Adrenal gland (tissue), 9 donors: ENCODE measurements at regions not wholly inside any gene's neighbourhood (a gene's known extent, or its start where the extent isn't known, plus 50 kb on each side); places are given as distances from the start of the nearest gene placed in this dataset.

Experiments used
- DNase-seq, 7 donors: peaks; one replicate each; pipeline ENCODE4 v3.0.0-alpha.2; 2019 to 2020
- H3K27ac ChIP-seq, 5 donors: fragments of 200-600 bp; sonication (generic) in 4 of 5; 1 replicate in 3 of 5; 2 replicates in 2 of 5; pipeline versions ENCODE4 v1.5.1 to v1.8.0; 2016 to 2020; ENCODE audit warnings: mild to moderate bottlenecking in 1 of 5
- H3K27me3 ChIP-seq: fragments of 200-600 bp; 2 replicates; pipeline ENCODE4 v1.8.0; 2021
- H3K36me3 ChIP-seq, 2 donors: fragments of 200-600 bp; replicated peaks in 1 of 2; 1 replicate in 1 of 2; 2 replicates in 1 of 2; pipeline versions ENCODE4 v1.5.1 to v1.8.0; 2018 to 2022
- H3K4me1 ChIP-seq, 2 donors: fragments of 200-600 bp; replicated peaks in 1 of 2; 1 replicate in 1 of 2; 2 replicates in 1 of 2; pipeline versions ENCODE4 v1.5.1 to v1.8.0; 2018 to 2021
- H3K4me3 ChIP-seq, 4 donors: fragments of 200-600 bp; sonication (generic) in 3 of 4; one replicate each; pipeline ENCODE4 v1.5.1; 2016 to 2018
- H3K9me3 ChIP-seq, 3 donors: fragments of 200-600 bp; sonication (generic) in 1 of 3; replicated peaks in 1 of 3; 1 replicate in 2 of 3; 2 replicates in 1 of 3; pipeline versions ENCODE4 v1.5.1 to v1.8.0; 2016 to 2021
- CTCF ChIP-seq, 6 experiments: fragments of 450-650 bp in 4 of 6; fragments of 200-600 bp in 2 of 6; sonication (generic) in 1 of 6; IDR thresholded peaks; 1 replicate in 5 of 6; 2 replicates in 1 of 6; pipeline versions ENCODE4 v1.5.1 to v1.8.0; 2016 to 2021; ENCODE audit warnings: antibody characterized with exemption in 6 of 6, mild to moderate bottlenecking in 2 of 6, moderate library complexity in 1 of 6
- POLR2A ChIP-seq, 2 donors: fragments of 450-650 bp; IDR thresholded peaks; one replicate each; pipeline ENCODE4 v1.6.1; 2017; ENCODE audit warnings: antibody characterized with exemption in 2 of 2, mild to moderate bottlenecking in 2 of 2, moderate library complexity in 1 of 2
- WGBS, 4 donors: extraction: QIAGEN DNeasy Blood & Tissue Kit in 2 of 4; methylation state at CpG; one replicate each; pipeline versions ENCODE4 v1.1.5 to v1.1.7; 2013 to 2017; 5-methylcytosine and 5-hydroxymethylcytosine counted together
- intact Hi-C, 2 donors: fragments of 100-400 bp; cut with DNase I; formaldehyde crosslinking; loops; one replicate each; pipeline versions ENCODE4 v1.14.1 to v1.15.0; 2022 to 2023
- donor health status: healthy with polysubstance abuse.
- donor health status: Bipolar disorder and iron deficiency.
- donor health status: DM: yes; HTN: yes; CAD: no.
- donor health status: DM: no; HTN: no; CAD: no.
- donor health status: DM: no; HTN: no; CAD: no.

- no peak overlapping the region for H3K4me3 ChIP-seq
- intact Hi-C loops = no loop called here
- H3K27ac ChIP-seq = no peak overlapping the region
- H3K9me3 ChIP-seq = no peaks in the 10 kb centered on the region
- 80 to 88% (median 82%) methylated on average over 8 to 13 of the region's 13 CpGs for WGBS, 4 donors
- H3K27me3 ChIP-seq = no peaks in the 10 kb centered on the region
- H3K4me1 ChIP-seq = no peaks in the 10 kb centered on the region
- peak in 2 of 7 donors; percentile 5 to 27 for DNase-seq
- H3K36me3 ChIP-seq = no peaks in the 10 kb centered on the region
- TF ChIP-seq POLR2A (IDR thresholded peaks at IDR 0.05) (no peak), CTCF (IDR thresholded peaks at IDR 0.05) (no peak)
Measured at GRCh38 chr15:100714034-100714748, 111.8 kb downstream of the ASB7 start.

- 85 to 90% (median 88%) methylated on average over 11 to 14 of the region's 14 CpGs for WGBS, 4 donors
- Histone ChIP-seq H3K27me3 (no peaks in the 10 kb centered on the region), H3K4me1 (no peaks in the 10 kb centered on the region), H3K36me3 (no peaks in the 10 kb centered on the region), H3K4me3 (no peak overlapping the region), H3K9me3 (no peaks in the 10 kb centered on the region), H3K27ac (no peak overlapping the region)
- TF ChIP-seq CTCF (IDR thresholded peaks at IDR 0.05) = no peak
- no peak for TF ChIP-seq POLR2A (IDR thresholded peaks at IDR 0.05)
- peak in 2 of 7 donors; percentile 5 to 42 for DNase-seq
- intact Hi-C loops = no loop called here
Measured at GRCh38 chr15:100714749-100715342, 112.5 kb downstream of the ASB7 start.

GRCh38 chr15:100715571-100716455 lies 113.4 kb downstream of the ASB7 start:
- peak; percentile 17 to 73 (median 39) for DNase-seq
- H3K27ac ChIP-seq = no peak overlapping the region
- WGBS, 4 donors = 79 to 83% (median 81%) methylated on average over 14 to 17 of the region's 17 CpGs
- no peaks in the 10 kb centered on the region for H3K9me3 ChIP-seq
- TF ChIP-seq POLR2A (IDR thresholded peaks at IDR 0.05) (no peak), CTCF (IDR thresholded peaks at IDR 0.05) (no peak)
- no peaks in the 10 kb centered on the region for H3K36me3 ChIP-seq
- no peaks in the 10 kb centered on the region for H3K27me3 ChIP-seq
- no peak overlapping the region for H3K4me3 ChIP-seq
- intact Hi-C loops = no loop called here
- H3K4me1 ChIP-seq = no peaks in the 10 kb centered on the region

- intact Hi-C loops = no loop called here
- no peaks in the 10 kb centered on the region for H3K36me3 ChIP-seq
- H3K27me3 ChIP-seq = no peaks in the 10 kb centered on the region
- H3K4me3 ChIP-seq = no peak overlapping the region
- H3K4me1 ChIP-seq = peaks cover 4 to 5% of the 10 kb centered on the region in 2 donors
- H3K9me3 ChIP-seq = no peaks in the 10 kb centered on the region
- WGBS, 4 donors = 89 to 92% (median 90%) methylated on average over 10 of the region's 10 CpGs
- TF ChIP-seq POLR2A (IDR thresholded peaks at IDR 0.05) (no peak), CTCF (IDR thresholded peaks at IDR 0.05) (no peak)
- peak in 1 of 7 donors; percentile 7 for DNase-seq
- H3K27ac ChIP-seq = no peak overlapping the region
Measured at GRCh38 chr15:100716456-100717085, 114.2 kb downstream of the ASB7 start.
